ENCODE measurements at regions not wholly inside any gene's neighbourhood (a gene's known extent, or its start where the extent isn't known, plus 50 kb on each side); places are given as distances from the start of the nearest gene placed in this dataset.

DNA sequence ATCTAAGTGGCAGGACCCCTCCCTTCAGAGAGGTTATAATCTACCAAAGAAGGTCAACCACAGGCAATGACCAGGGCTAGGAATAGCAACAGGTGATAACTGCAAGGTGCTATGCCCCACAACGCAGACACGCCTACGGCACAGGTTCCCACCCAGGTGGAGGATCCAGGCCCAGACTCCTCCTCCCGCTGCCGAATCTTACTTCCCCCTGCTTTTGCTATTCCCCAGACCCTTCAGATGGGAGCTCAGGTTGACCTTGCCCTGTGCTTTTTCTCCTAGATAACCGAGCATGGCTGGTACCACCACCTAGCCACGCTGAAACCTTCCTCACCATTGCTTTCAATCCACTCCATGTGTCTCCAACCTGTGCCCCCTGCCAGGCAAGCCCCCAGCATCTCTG, 142.2 kb upstream of the IGF1R start:
- no peak overlapping the region for H3K4me3 ChIP-seq
- peaks cover 0 to 11% (median 8%) of the 10 kb centered on the region in 3 donors for H3K27me3 ChIP-seq (ENCODE audit: insufficient read depth in 3 of 3, low read length in 2 of 3)
- no peak for TF ChIP-seq CTCF (IDR thresholded peaks at IDR 0.05)

DNA sequence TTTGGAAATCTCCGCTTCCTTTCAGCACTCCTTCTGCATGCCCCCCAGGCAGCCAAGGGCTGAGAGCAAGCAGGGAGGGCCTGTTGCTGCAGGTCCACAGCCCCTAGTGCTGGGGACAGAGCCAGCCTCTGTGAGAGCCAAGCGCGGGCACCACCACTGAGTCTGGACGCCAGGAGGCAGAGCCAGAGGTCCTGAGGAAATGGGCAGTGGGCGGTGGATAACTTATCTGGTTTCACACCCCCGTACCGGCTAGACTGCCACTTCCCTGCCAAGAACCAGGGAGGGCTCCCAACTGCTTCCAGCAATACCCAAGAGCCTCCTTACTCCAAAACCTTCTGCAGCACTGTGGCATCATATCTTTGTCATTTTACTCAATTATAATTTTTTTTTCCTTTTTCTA, 141.6 kb upstream of the IGF1R start:
- intact Hi-C loops (cut with DNase I): no loop called here
- Histone ChIP-seq H3K4me1 (peaks cover 8% of the 10 kb centered on the region), H3K9me3 (no peaks in the 10 kb centered on the region), H3K4me3 (no peak overlapping the region), H3K27ac (no peak overlapping the region), H3K36me3 (ENCODE audit: insufficient read depth in 1 of 2, low read depth in 1 of 2) (no peaks in the 10 kb centered on the region), H3K27me3 (ENCODE audit: insufficient read depth in 3 of 3, low read length in 2 of 3) (peaks cover 0 to 8% (median 5%) of the 10 kb centered on the region in 3 donors)
- no peak for TF ChIP-seq CTCF (IDR thresholded peaks at IDR 0.05)
- peak in 1 of 2 donors; percentile 69 for DNase-seq
- peak in 1 of 4 donors; percentile 40 for ATAC-seq
- WGBS, 3 donors: 23 to 37% (median 37%) methylated on average over 7 of the region's 7 CpGs

More for the DNA sequence above, 142.2 kb upstream of the IGF1R start:
- Histone ChIP-seq H3K9me3 (no peaks in the 10 kb centered on the region), H3K4me1 (peaks cover 8% of the 10 kb centered on the region), H3K36me3 (ENCODE audit: insufficient read depth in 1 of 2, low read depth in 1 of 2) (no peaks in the 10 kb centered on the region), H3K27ac (no peak overlapping the region)
- WGBS, 3 donors: 83 to 89% (median 86%) methylated on average over 7 of the region's 7 CpGs
- DNase-seq: no peak
- ATAC-seq: peak in 1 of 4 donors; percentile 3
- intact Hi-C loops (cut with DNase I): no loop called here

GRCh38 chr15:98513428-98513986, 134.8 kb upstream of the IGF1R start:
- intact Hi-C loops (cut with DNase I): no loop called here
- 30 to 34% (median 33%) methylated on average over 7 of the region's 7 CpGs for WGBS, 3 donors
- Histone ChIP-seq H3K27ac (no peak overlapping the region), H3K27me3 (ENCODE audit: insufficient read depth in 3 of 3, low read length in 2 of 3) (no peaks in the 10 kb centered on the region), H3K36me3 (ENCODE audit: insufficient read depth in 1 of 2, low read depth in 1 of 2) (no peaks in the 10 kb centered on the region), H3K4me3 (no peak overlapping the region), H3K9me3 (no peaks in the 10 kb centered on the region), H3K4me1 (no peaks in the 10 kb centered on the region)
- no peak for TF ChIP-seq CTCF (IDR thresholded peaks at IDR 0.05)
- ATAC-seq (no peak), DNase-seq (no peak)

GRCh38 chr15:98514034-98514622, 134.2 kb upstream of the IGF1R start:
- ATAC-seq (no peak), DNase-seq (no peak)
- intact Hi-C loops (cut with DNase I): no loop called here
- WGBS, 3 donors: 65 to 71% (median 67%) methylated on average over 11 of the region's 11 CpGs
- Histone ChIP-seq H3K36me3 (ENCODE audit: insufficient read depth in 1 of 2, low read depth in 1 of 2) (no peaks in the 10 kb centered on the region), H3K27me3 (ENCODE audit: insufficient read depth in 3 of 3, low read length in 2 of 3) (no peaks in the 10 kb centered on the region), H3K4me3 (no peak overlapping the region), H3K9me3 (no peaks in the 10 kb centered on the region), H3K4me1 (peaks cover 3% of the 10 kb centered on the region), H3K27ac (no peak overlapping the region)
- TF ChIP-seq CTCF (IDR thresholded peaks at IDR 0.05): no peak

All from psoas muscle (tissue), 7 donors.